GM12878 (cell line): ENCODE measurements at regions not wholly inside any gene's neighbourhood (a gene's known extent, or its start where the extent isn't known, plus 50 kb on each side); places are given as distances from the start of the nearest gene placed in this dataset.

Experiments
- ATAC-seq: fragments of 200-7000 bp; cut with Tn5 transposase; 3 replicates; pipeline ENCODE4 v1.9.1; 2020; ENCODE audit warnings: mild to moderate bottlenecking, moderate library complexity
- BruUV-seq: library from RNA; stranded (reverse); fragments of 400-500 nt; replicated peaks from 2 replicates; lab custom pipeline; 2021; lab: Mats Ljungman, UMichigan
- CTCF ChIA-PET: fragments of 300-600 bp; sonication (Branson Sonifier 250); formaldehyde crosslinking; extraction: SDS; loops from one replicate; lab custom pipeline; 2021; ENCODE audit warnings: inconsistent platforms; lab: Yijun Ruan, JAX
- POLR2A ChIA-PET: fragments of 350-600 bp; formaldehyde crosslinking; extraction: SDS; loops from one replicate; lab custom pipeline; 2021; ENCODE audit warnings: inconsistent platforms; lab: Charles Lee
- RAD21 ChIA-PET: fragments of 300-600 bp; sonication (Branson Sonifier 250); formaldehyde crosslinking; loops from one replicate; lab custom pipeline; 2023; ENCODE audit warnings: antibody characterized with exemption; ENCODE audit not compliant: unreplicated experiment; lab: Charles Lee
- SMC1A ChIA-PET: fragments of 300-600 bp; sonication (Branson Sonifier 250); formaldehyde crosslinking; loops from one replicate; lab custom pipeline; 2023; ENCODE audit not compliant: unreplicated experiment, uncharacterized antibody; lab: Charles Lee
- DNase-seq: peaks from one replicate; pipeline ENCODE4 v3.0.0-alpha.2; 2011; ENCODE audit warnings: low read depth, low spot score
- FAIRE-seq: peaks from 3 replicates; lab custom pipeline; 2011; peaks lifted over from hg19 to GRCh38; lab: Jason Lieb, UNC
- H2AFZ ChIP-seq: 2 replicates; pipeline ENCODE4 v1.6.0; 2011; ENCODE audit warnings: low read depth, low read length, control low read depth; ENCODE audit not compliant: control insufficient read depth
- H3K27ac ChIP-seq: 2 replicates; pipeline ENCODE4 v1.5.1; 2011; ENCODE audit warnings: control low read depth; ENCODE audit not compliant: control insufficient read depth, insufficient read depth
- H3K27me3 ChIP-seq, 2 experiments: replicated peaks in 1 of 2; 2 replicates each; pipeline versions ENCODE4 v1.6.0 to v1.6.1; 2011; ENCODE audit warnings: low read length in 1 of 2; ENCODE audit not compliant: control insufficient read depth in 2 of 2, insufficient read depth in 2 of 2
- H3K36me3 ChIP-seq, 2 experiments: 2 replicates each; pipeline ENCODE4 v1.5.1; 2011; ENCODE audit warnings: low read length in 1 of 2; ENCODE audit not compliant: control insufficient read depth in 2 of 2, insufficient read depth in 2 of 2
- H3K4me1 ChIP-seq: 2 replicates; pipeline ENCODE4 v1.6.1; 2011; ENCODE audit warnings: mild to moderate bottlenecking, low read length, moderate library complexity, mixed read lengths; ENCODE audit not compliant: control insufficient read depth, insufficient read depth
- H3K4me2 ChIP-seq: 2 replicates; pipeline ENCODE4 v1.6.0; 2011; ENCODE audit warnings: control low read depth; ENCODE audit not compliant: control insufficient read depth, insufficient read depth
- H3K4me3 ChIP-seq: fragments of 200-600 bp; sonication (generic); 2 replicates; pipeline ENCODE4 v1.5.1; 2016
- H3K79me2 ChIP-seq: 2 replicates; pipeline ENCODE4 v1.6.0; 2011; ENCODE audit warnings: low read length; ENCODE audit not compliant: control insufficient read depth, insufficient read depth
- H3K9ac ChIP-seq: 2 replicates; pipeline ENCODE4 v1.8.0; 2011; ENCODE audit warnings: low read length, control low read depth, mixed read lengths; ENCODE audit not compliant: control insufficient read depth, insufficient read depth
- H3K9me3 ChIP-seq: replicated peaks from 3 replicates; pipeline ENCODE4 v1.5.1; 2011; ENCODE audit warnings: mild to moderate bottlenecking, low read length; ENCODE audit not compliant: control insufficient read depth, insufficient read depth
- H4K20me1 ChIP-seq: 2 replicates; pipeline ENCODE4 v1.6.0; 2011; ENCODE audit not compliant: control insufficient read depth, insufficient read depth
- ESRRA ChIP-seq: IDR thresholded peaks from 2 replicates; pipeline ENCODE4 v1.6.1; 2012; ENCODE audit warnings: mild to moderate bottlenecking, low read length, improper control_type of control experiment
- KAT2A ChIP-seq: conservative IDR thresholded peaks from 2 replicates; pipeline ENCODE4 v1.6.1; 2011; ENCODE audit warnings: low read depth, low read length; ENCODE audit not compliant: control insufficient read depth
- NR2C2 ChIP-seq: IDR thresholded peaks from 2 replicates; pipeline ENCODE4 v1.6.1; 2011; ENCODE audit warnings: borderline replicate concordance, low read depth; ENCODE audit not compliant: control insufficient read depth, insufficient read length
- SREBF1 ChIP-seq: IDR thresholded peaks from 2 replicates; pipeline ENCODE4 v1.6.1; 2012; ENCODE audit warnings: mild to moderate bottlenecking, low read length
- ZBTB40 ChIP-seq: fragments of 450-650 bp; IDR thresholded peaks from 2 replicates; pipeline ENCODE4 v1.6.1; 2016; ENCODE audit warnings: mild to moderate bottlenecking, moderate library complexity, borderline replicate concordance
- ZZZ3 ChIP-seq: IDR thresholded peaks from 2 replicates; pipeline ENCODE4 v1.6.1; 2011; ENCODE audit warnings: low read depth; ENCODE audit not compliant: control insufficient read depth, insufficient read length
- WGBS: methylation state at CpG from one replicate; pipeline ENCODE4 v1.1.6; 2016; ENCODE audit warnings: low lambda C conversion rate; ENCODE audit not compliant: insufficient replicate concordance, insufficient coverage; ENCODE audit errors: missing lambda C conversion rate; 5-methylcytosine and 5-hydroxymethylcytosine counted together
- in situ Hi-C: fragments of 300-500 bp; cut with MboI; formaldehyde crosslinking; loops from 9 replicates; pipeline ENCODE4 v1.14.3; 2018; ENCODE audit warnings: mixed read lengths
- intact Hi-C: fragments of 100-400 bp; cut with micrococcal nuclease; formaldehyde crosslinking; loops from one replicate; pipeline ENCODE4 v1.14.2; 2022; ENCODE audit not compliant: unreplicated experiment
- TF ChIP-seq, protein P1 (sequence below): fragments of 150-350 bp; IDR thresholded peaks from 2 replicates; pipeline ENCODE4 v1.6.1; 2016; ENCODE audit warnings: low read depth, low read length

- no peak for FAIRE-seq
- CTCF ChIA-PET, result interaction anchor here (0.6 kb wide), 1 partner anchor 26 kb away, joined by 3 read pairs; no protein-coding TSS in a partner anchor
- TF ChIP-seq SREBF1 (no peak), ZBTB40 (no peak), NR2C2 (no peak), ESRRA (no peak), KAT2A (no peak), ZZZ3 (no peak)
- TF ChIP-seq, protein P1, sequence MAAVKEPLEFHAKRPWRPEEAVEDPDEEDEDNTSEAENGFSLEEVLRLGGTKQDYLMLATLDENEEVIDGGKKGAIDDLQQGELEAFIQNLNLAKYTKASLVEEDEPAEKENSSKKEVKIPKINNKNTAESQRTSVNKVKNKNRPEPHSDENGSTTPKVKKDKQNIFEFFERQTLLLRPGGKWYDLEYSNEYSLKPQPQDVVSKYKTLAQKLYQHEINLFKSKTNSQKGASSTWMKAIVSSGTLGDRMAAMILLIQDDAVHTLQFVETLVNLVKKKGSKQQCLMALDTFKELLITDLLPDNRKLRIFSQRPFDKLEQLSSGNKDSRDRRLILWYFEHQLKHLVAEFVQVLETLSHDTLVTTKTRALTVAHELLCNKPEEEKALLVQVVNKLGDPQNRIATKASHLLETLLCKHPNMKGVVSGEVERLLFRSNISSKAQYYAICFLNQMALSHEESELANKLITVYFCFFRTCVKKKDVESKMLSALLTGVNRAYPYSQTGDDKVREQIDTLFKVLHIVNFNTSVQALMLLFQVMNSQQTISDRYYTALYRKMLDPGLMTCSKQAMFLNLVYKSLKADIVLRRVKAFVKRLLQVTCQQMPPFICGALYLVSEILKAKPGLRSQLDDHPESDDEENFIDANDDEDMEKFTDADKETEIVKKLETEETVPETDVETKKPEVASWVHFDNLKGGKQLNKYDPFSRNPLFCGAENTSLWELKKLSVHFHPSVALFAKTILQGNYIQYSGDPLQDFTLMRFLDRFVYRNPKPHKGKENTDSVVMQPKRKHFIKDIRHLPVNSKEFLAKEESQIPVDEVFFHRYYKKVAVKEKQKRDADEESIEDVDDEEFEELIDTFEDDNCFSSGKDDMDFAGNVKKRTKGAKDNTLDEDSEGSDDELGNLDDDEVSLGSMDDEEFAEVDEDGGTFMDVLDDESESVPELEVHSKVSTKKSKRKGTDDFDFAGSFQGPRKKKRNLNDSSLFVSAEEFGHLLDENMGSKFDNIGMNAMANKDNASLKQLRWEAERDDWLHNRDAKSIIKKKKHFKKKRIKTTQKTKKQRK, result no peak
- Histone ChIP-seq H3K9me3 (no peaks in the 10 kb centered on the region), H2AFZ (no peak overlapping the region), H3K36me3 (no peaks in the 10 kb centered on the region), H3K4me3 (no peak overlapping the region), H3K9ac (no peak overlapping the region), H3K4me2 (no peak overlapping the region), H4K20me1 (no peaks in the 10 kb centered on the region), H3K79me2 (no peaks in the 10 kb centered on the region), H3K27ac (no peak overlapping the region), H3K4me1 (no peaks in the 10 kb centered on the region), H3K27me3 (no peaks in the 10 kb centered on the region)
- POLR2A ChIA-PET, result no interaction called here
- no peak for ATAC-seq
- RAD21 ChIA-PET, result no interaction called here
- SMC1A ChIA-PET, result no interaction called here
- 41% methylated on average over 4 of the region's 4 CpGs for WGBS
- no TSS peak for BruUV-seq
- intact Hi-C loops (no loop called here), in situ Hi-C loops (no loop called here)
- DNase-seq, result no peak
These were observed 145.7 kb upstream of the DLX2 start for GRCh38 chr2:172248381-172248780.
